Panc1 (cell line): ENCODE measurements at regions not wholly inside any gene's neighbourhood (a gene's known extent, or its start where the extent isn't known, plus 50 kb on each side); places are given as distances from the start of the nearest gene placed in this dataset.

Source experiments
- ATAC-seq: fragments of 200-7000 bp; cut with Tn5 transposase; 2 replicates; pipeline ENCODE4 v1.9.1; 2020; ENCODE audit warnings: mild to moderate bottlenecking, moderate library complexity
- BruUV-seq: library from RNA; stranded (reverse); fragments of 400-500 nt; replicated peaks from 2 replicates; lab custom pipeline; 2021; lab: Mats Ljungman, UMichigan
- CTCF ChIA-PET: fragments of 300-600 bp; sonication (Branson Sonifier 250); formaldehyde crosslinking; loops from one replicate; lab custom pipeline; 2022; ENCODE audit warnings: antibody characterized with exemption; lab: Charles Lee
- POLR2A ChIA-PET: fragments of 300-600 bp; sonication (Branson Sonifier 250); formaldehyde crosslinking; loops from one replicate; lab custom pipeline; 2022; ENCODE audit warnings: antibody characterized with exemption; lab: Charles Lee
- DNase-seq: peaks from one replicate; pipeline ENCODE4 v3.0.0-alpha.2; 2010; ENCODE audit warnings: low read depth, low spot score
- H3K27ac ChIP-seq: 2 replicates; pipeline ENCODE4 v1.5.1; 2011; ENCODE audit warnings: mild to moderate bottlenecking, low read length, inconsistent platforms
- H3K27me3 ChIP-seq: fragments of 200-500 bp; sonication (Bioruptor generic); 2 replicates; pipeline ENCODE4 v1.6.0; 2014; ENCODE audit warnings: low read length, inconsistent platforms; ENCODE audit not compliant: control insufficient read depth, insufficient read depth
- H3K36me3 ChIP-seq: fragments of 200-500 bp; sonication (Bioruptor generic); 2 replicates; pipeline ENCODE4 v1.5.1; 2014; ENCODE audit warnings: inconsistent platforms, mild to moderate bottlenecking, low read length, moderate library complexity; ENCODE audit not compliant: control insufficient read depth, insufficient read depth
- H3K4me1 ChIP-seq: 2 replicates; pipeline ENCODE4 v1.5.1; 2011; ENCODE audit warnings: inconsistent platforms, mild to moderate bottlenecking, low read length, moderate library complexity; ENCODE audit not compliant: control insufficient read depth, insufficient read depth
- H3K4me3 ChIP-seq, 2 experiments: 2 replicates each; pipeline ENCODE4 v1.5.1; 2011 to 2012; ENCODE audit warnings: low read depth in 2 of 2, low read length in 2 of 2, mild to moderate bottlenecking in 2 of 2, inconsistent platforms in 1 of 2, moderate library complexity in 1 of 2
- H3K9me3 ChIP-seq: fragments of 200-500 bp; sonication (Bioruptor generic); 2 replicates; pipeline ENCODE4 v1.5.1; 2014; ENCODE audit warnings: low read depth, mild to moderate bottlenecking, inconsistent platforms, low read length, moderate library complexity; ENCODE audit not compliant: control insufficient read depth, insufficient read depth
- CTCF ChIP-seq: fragments of 450-650 bp; IDR thresholded peaks from 2 replicates; pipeline ENCODE4 v1.5.1; 2017; ENCODE audit warnings: mild to moderate bottlenecking
- POLR2AphosphoS5 ChIP-seq: IDR thresholded peaks from 2 replicates; pipeline ENCODE4 v1.6.1; 2012; ENCODE audit warnings: mild to moderate bottlenecking, low read depth, low read length, moderate library complexity
- REST ChIP-seq, 2 experiments: IDR thresholded peaks; 2 replicates each; pipeline ENCODE4 v1.6.1; 2011 to 2012; ENCODE audit warnings: low read depth in 2 of 2, control low read depth in 1 of 2, low read length in 1 of 2, mild to moderate bottlenecking in 1 of 2, moderate library complexity in 1 of 2; ENCODE audit not compliant: insufficient read depth in 1 of 2
- SIN3A ChIP-seq: IDR thresholded peaks from 2 replicates; pipeline ENCODE4 v1.6.1; 2012; ENCODE audit warnings: low read depth, mild to moderate bottlenecking, low read length, moderate library complexity, borderline replicate concordance; ENCODE audit not compliant: insufficient read depth
- TCF7L2 ChIP-seq: IDR thresholded peaks from 2 replicates; pipeline ENCODE4 v1.6.1; 2011; ENCODE audit warnings: mild to moderate bottlenecking, low read depth, low read length, inconsistent platforms
- in situ Hi-C: cut with HindIII; loops from 2 replicates; pipeline ENCODE4 v1.10.0; 2016; ENCODE audit warnings: low sequenced_read_pairs, low pct_unique_long_range_greater_than_20kb
- intact Hi-C: fragments of 100-400 bp; cut with micrococcal nuclease; formaldehyde crosslinking; loops from one replicate; pipeline ENCODE4 v1.10.0; 2022; ENCODE audit not compliant: unreplicated experiment

GRCh38 chr15:62889734-62890505 lies 152.6 kb upstream of the TPM1 start:
- peak overlapping the region; percentile 18; the same call in 1 of the 2 replicates for H3K27ac ChIP-seq
- BruUV-seq = no TSS peak
- intact Hi-C loops = no loop called here
- no peak for ATAC-seq
- ChIA-PET POLR2A (interaction anchor here (0.6 kb wide), 3 partner anchors 149 to 159 kb away, joined by 3 to 6 read pairs (median 3); no protein-coding TSS in a partner anchor), CTCF (no interaction called here)
- peaks cover 21% of the 10 kb centered on the region for H3K4me1 ChIP-seq
- no peak for DNase-seq
- no peaks in the 10 kb centered on the region for H3K9me3 ChIP-seq
- H3K27me3 ChIP-seq = no peaks in the 10 kb centered on the region
- no peaks in the 10 kb centered on the region for H3K36me3 ChIP-seq
- in situ Hi-C loops = no loop called here
- TF ChIP-seq POLR2AphosphoS5 = no peak
- no peak for TF ChIP-seq TCF7L2
- TF ChIP-seq REST (IDR thresholded peaks at IDR 0.05; ENCODE audit: insufficient read depth in 1 of 2, low read depth in 2 of 2, low read length in 1 of 2) = no peak
- TF ChIP-seq SIN3A = no peak
- no peak for TF ChIP-seq CTCF
- no peak overlapping the region for H3K4me3 ChIP-seq

GRCh38 chr15:62894322-62895085 lies 148.0 kb upstream of the TPM1 start:
- no peaks in the 10 kb centered on the region for H3K9me3 ChIP-seq
- no peak for DNase-seq
- in situ Hi-C loops = no loop called here
- intact Hi-C loops = loop anchor here (5.0 kb wide), 1 partner anchor 153 kb away; no protein-coding TSS in a partner anchor
- CTCF ChIA-PET = no interaction called here
- no peak for ATAC-seq
- no peak for TF ChIP-seq TCF7L2
- no peak for TF ChIP-seq CTCF
- no peak for TF ChIP-seq SIN3A
- no peak for TF ChIP-seq POLR2AphosphoS5
- TF ChIP-seq REST (IDR thresholded peaks at IDR 0.05; ENCODE audit: insufficient read depth in 1 of 2, low read depth in 2 of 2, low read length in 1 of 2) = no peak
- H3K4me3 ChIP-seq = no peak overlapping the region
- no peaks in the 10 kb centered on the region for H3K36me3 ChIP-seq
- POLR2A ChIA-PET = no interaction called here
- BruUV-seq = no TSS peak
- peaks cover 48% of the 10 kb centered on the region for H3K4me1 ChIP-seq
- peak overlapping the region; percentile 99 for H3K27ac ChIP-seq
- H3K27me3 ChIP-seq = no peaks in the 10 kb centered on the region
